ENCODE measurements at regions not wholly inside any gene's neighbourhood (a gene's known extent, or its start where the extent isn't known, plus 50 kb on each side); places are given as distances from the start of the nearest gene placed in this dataset.
"Not testable (repeated sequence)": the region's sequence is repeated elsewhere in the genome, so short reads cannot be mapped to it uniquely, and the experiment has no call there.

DNA sequence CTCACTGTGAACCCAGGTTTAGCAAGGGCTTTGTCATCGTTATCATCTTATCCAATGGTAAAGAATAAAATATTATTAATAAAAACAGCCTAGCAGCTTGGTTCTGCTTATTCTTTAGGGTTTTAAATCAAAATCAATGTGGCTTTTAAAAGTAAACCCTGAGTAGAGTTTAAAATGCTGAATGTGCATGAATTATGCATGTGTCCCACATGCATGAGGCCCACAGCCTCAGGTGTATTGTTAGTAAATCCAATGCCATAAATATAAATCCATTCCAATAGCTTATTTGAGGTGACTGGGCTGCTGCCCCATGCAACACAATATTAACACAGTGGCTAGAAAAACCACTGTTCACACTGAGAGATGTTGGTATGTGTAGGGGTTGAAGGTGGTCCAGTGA lies 254.1 kb downstream of the HNMT start:
- DNase-seq (ENCODE audit: low spot score) = no peak

DNA sequence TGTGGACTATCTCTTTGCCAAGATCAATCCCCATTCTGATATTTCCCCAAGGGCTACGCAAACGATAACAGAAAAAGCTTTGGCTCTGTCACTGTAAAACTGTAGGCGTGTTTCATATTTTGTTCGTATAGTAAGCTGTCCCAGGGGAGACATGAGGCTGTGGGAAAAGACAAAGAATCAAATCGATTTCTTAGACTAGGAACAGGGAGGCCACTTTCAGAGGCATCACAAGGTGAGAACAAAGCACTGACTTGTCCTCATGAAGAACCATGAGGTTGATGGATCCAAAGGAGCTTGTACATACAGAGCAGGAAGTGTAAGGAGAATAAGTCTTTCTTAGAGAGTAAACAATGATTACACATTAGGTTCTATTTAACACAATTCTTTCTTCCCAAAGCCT lies 255.7 kb downstream of the HNMT start:
- no peak for DNase-seq (ENCODE audit: low spot score)

DNA sequence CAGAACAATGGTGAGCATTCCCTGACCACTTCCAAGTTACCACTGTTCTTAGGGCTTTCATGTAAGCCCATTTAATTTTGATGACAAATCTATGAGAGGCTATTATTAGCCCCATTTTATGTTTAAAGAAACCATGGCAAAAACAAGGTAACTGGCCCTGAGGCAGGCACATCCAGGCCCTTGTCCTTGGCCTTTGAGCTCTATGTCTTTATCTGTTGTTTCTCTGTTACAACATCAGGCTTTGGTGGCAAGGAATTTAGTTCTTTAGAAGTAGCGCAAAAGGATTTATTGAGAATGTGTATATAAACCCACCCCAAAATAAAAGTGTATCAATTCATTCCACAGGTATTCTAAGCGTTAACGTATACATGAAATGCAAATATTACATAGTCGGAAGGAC lies 257.1 kb downstream of the HNMT start:
- DNase-seq (ENCODE audit: low spot score) = no peak

DNA sequence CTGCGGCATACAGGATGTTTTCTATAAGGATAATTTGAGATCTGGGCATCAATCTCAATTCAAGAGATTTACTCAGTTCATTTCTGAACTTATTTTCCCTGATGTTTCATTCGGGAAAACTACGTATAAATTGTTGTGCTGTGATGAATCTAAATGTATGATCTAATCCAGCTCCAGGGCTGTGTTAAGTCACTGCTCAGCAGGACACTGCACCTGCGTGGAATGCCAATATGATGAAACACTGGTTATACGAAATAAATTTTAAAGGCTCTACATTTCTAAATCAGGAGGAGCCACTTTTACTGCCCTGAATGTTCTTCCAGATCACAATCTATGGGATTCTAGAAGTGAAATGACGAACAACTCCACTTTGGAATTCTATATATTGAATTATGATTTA lies 259.0 kb downstream of the HNMT start:
- DNase-seq (ENCODE audit: low spot score) = no peak

DNA sequence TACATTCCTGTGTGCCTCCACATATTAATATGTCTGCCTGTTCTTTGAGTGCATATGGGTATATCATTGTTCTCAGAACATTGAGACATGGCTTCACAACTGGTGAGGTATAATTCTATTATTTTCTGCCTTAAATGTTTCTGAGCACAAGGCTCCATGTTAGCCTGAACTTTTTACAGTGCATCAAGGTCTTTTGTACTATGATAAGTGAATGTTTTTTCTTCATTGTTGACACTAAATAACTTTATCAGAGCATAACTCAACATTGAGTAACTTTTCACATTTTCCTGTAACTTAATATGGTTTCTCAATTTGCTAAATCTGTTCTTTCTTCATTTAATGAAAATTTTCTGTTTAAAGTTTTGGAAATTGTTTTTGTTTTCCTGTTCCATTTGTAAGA lies 262.9 kb downstream of the HNMT start:
- no peak for DNase-seq (ENCODE audit: low spot score)

DNA sequence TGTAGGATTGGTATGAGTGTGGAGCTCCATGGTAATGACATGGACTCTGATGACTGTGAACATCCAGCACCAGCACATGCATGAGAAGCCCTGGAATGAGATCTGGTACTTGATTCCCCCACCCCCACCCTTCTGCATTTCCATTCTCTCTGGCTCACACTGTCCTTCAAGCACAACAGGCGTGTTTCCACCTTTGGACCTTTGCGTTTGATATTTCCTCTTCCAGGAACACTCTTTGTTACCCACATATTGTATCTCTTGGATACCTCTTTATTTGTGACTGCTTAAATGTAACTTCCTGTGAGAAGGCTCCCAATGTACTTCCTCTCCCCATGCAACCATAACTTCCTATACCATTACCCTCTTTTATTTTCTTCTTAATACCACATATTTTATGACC lies 263.8 kb downstream of the HNMT start:
- no peak for DNase-seq (ENCODE audit: low spot score)

DNA sequence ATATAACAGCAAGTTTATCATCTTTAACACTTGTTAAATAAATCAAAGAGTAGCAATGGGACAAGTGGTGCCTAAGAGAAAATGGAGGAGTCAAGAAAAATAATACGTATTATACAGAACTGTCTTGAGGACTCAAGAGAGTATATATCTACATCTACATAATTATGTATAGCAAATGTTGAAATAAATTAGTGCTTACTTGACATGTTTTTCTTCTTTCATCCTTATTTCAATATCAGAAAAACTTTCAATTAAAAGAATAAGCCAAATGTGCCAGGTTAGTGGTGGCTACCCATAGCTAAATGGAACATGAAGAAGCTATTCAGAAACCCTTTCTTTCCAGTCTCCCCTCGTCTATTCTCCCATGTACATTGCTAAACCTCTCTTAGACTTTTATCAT lies 267.3 kb upstream of the SPOPL start:
- DNase-seq (ENCODE audit: low spot score) = no peak

DNA sequence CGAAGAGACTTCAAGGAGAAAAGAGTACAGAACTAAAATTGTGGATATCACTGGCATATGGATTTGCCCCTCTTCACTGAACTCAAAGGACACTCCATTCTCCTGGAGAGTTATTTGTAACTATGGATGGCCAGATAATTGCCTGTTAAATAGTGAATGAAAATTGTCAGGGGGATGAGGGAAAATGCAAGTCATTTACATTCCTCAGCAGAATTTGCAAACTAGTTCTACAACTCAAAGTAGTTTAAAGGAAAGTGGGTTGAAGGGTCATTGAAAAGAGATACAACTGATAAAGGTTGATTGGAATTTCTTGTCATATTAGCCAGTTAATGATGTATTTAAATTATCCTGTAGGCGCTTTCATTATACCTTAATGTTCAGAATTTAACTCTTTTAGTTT lies 266.5 kb upstream of the SPOPL start:
- no peak for DNase-seq (ENCODE audit: low spot score)

DNA sequence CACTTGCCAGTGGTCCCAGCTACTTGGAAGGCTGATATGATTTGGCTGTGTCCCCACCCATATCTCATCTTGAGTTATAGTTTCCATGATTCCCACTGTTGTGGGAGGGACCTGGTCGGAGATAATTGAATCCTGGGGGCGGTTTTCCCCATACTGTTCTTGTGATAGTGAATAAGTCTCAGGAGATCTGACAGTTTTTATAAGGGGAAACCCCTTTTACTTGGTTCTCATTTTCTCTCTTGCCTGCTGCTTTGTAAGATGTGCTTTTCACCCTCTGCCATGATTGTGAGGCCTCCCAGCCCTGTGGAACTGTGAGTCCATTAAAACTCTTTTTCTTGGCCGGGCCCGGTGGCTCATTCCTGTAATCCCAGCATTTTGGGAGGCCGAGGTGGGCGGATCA lies 265.4 kb upstream of the SPOPL start:
- DNase-seq (ENCODE audit: low spot score) = no peak

DNA sequence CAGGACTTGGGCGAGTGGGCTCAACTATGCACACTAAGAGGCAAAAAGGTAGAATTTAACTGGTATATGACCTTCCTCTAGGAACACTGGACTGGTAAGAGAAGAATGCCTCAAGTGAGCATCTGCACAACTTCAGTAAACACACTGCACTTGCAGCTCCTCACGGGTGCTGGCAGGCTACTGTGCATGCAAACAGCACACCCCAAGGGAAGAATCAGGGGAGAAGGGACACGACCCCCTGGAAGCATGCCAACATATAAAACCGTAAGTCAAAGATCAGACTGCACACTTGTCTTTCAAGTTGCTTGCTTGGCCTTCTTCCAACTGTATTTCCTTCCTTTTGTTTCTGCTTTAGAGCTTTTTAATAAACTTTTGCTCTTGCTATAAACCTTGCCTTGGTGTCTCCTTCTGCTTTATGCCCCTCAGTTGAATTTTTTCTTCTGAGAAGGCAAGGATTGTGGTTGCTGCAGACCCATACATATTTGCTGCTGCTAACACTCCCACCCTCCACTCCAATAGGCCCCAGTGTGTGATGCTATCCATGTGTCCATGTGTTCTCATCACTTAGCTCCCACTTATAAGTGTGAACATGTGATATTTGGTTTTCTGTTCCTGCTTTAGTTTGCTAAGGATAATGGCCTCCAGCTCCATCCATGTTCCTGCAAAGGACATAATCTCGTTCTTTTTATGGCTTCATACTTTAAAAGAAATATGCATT lies 263.7 kb upstream of the SPOPL start:
- no peak for DNase-seq (ENCODE audit: low spot score)

DNA sequence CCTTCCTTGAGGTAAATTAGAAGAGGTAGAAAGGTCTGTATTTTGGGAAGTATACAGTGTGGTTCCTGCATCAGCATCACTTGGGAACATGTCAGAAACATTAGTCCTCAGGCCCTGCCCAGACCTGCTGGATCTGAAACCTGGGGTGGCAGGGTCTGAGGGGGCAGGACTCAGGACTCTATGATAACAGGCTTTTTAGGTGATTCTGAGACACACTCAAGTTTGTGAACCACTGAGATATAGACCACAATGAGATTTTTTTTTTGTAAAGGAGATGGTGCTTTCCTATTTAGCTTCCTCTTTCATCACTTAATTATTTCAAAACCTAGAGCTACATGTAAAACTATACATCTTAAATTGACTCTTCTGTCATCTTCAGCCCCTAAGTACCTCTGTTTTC lies 262.7 kb upstream of the SPOPL start:
- no peak for DNase-seq (ENCODE audit: low spot score)

DNA sequence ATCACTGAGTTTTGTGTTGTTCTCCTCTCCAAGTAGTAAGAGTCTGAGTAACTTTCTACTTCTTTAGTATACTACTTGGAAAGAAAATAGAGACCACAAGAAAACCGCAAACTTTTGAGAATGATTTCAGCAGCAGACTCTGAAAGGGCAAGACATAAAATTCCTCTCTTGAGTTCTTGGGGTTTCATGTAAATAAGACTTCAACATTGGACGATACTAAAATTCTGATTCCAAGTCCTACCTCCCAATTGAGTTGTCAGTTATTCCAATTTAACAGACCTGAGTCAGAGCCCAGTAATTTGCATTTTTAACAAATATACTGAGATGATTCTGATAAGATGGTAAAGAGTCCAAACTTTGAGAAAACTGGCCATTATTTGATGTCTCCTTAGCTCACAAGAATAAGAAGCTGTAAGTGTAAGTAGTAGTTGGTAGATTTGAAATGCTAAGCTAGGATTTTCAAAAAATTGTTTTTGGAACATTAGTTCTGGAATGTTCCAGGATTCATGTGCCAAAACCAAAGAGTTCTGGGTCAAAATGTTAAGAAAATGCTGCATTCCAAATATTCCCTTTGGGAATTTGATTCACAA lies 261.6 kb upstream of the SPOPL start:
- peak; percentile 44 for DNase-seq (ENCODE audit: low spot score)

DNA sequence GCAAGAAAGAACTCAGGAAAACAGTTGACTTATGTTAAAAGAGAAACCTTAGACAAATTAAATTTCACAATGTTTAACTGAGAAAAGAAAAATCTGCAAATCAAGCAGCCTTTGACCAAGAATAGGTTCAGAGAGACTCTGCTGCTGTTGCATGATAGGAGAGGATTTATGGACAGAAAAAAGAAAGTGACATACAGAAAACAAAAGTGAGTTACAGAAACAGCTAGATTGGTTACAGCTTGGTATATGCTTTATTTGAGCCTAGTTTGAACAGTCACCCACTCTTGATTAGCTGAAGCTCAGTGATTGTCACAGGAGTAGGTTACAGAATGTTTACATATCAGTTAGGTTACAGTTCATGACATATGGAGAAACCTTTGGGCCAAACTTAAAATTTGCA lies 258.2 kb upstream of the SPOPL start:
- DNase-seq (ENCODE audit: low spot score) = no peak

DNA sequence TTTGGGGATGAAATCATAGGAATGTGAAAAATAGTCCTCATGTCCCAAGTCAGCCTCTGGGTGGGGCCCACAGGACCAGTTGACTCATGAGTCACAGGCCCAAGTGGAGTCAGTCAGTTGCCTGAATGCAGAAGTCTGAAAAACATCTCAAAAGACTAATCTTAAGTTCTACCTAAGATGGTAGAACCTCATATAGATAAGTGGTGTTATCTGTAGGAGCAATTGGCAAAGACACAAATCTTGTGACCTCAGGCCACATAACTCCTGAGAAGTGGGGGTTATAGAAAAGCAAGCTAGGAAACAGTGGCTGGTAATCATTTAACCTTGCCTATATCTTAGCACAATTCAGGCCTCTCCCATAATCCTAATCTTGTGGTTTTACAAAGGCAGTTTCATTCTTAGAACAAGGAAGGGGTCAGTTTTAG lies 257.1 kb upstream of the SPOPL start:
- DNase-seq (ENCODE audit: low spot score) = peak; percentile 20

DNA sequence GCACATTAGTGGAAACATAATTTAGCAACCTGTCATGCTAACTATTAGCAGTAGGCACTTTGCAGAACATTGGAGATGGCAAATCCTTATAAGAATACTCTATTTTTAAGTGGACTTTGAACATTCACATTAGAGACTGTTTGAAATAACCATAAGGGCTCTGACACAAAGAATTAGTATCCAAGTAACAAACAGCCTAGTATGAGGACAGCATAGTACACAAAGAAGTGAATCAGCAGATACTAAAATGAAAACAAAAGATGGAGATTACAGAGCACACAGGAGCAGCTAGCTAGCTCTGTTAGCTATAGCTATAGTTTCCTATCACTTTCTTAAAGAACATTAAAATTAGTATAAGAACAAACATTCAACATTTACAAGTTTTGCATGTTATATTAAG lies 256.3 kb upstream of the SPOPL start:
- no peak for DNase-seq (ENCODE audit: low spot score)

DNA sequence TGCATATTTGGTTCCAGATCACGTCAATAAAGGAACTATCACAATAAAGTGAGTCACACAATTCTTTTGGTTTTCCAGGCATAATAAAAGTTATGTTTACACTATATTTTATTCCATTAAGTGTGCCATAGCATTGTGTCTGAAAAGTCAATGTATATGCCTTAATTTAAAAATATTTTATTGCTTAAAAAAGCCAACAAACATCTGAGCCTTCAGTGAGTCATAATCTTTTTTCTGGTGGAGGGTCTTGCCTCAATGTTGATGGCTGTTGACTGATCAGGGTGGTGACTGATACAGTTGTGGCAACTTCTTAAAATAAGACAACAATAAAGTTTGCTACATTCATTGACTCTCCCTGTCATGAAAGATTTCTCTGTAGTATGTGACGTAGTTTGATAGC lies 254.3 kb upstream of the SPOPL start:
- no peak for DNase-seq (ENCODE audit: low spot score)

DNA sequence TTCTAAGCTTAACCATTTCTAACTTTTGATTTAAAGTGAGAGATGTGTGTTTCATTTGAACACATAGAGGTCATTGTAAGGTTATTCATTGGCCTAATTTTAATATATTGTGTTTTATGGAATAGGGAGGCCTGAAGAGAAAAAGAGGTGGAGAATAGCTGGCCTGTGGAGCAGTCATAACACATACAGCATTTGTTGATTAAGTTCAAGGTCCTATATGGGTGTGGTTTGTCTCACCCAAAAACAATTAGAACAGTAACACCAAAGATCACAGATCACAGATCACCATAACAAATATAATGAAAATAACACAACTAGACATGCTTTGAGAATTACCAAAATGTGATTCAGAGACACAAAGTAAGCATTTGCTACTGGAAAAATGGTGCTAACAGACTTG lies 252.4 kb upstream of the SPOPL start:
- no peak for DNase-seq (ENCODE audit: low spot score)

DNA sequence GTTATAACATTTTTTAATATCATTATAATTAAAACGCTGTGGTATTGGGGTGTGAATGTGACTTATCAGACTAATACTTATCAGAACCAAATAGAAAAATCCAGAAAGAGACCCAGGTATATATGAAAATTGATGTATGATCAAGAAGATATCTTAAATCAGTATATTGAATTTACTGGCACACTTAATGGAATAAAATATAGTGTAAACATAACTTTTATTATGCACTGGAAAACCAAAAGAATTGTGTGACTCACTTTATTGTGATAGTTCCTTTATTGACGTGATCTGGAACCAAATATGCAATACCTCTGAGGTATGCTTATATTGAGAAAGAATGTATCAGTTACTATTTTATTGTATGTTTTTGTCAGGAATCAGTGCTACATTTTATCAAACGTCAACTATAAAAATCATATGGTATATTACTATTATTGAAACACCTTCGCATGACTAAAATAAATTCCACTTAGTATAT lies 250.7 kb upstream of the SPOPL start:
- DNase-seq (ENCODE audit: low spot score) = not testable (repeated sequence)

DNA sequence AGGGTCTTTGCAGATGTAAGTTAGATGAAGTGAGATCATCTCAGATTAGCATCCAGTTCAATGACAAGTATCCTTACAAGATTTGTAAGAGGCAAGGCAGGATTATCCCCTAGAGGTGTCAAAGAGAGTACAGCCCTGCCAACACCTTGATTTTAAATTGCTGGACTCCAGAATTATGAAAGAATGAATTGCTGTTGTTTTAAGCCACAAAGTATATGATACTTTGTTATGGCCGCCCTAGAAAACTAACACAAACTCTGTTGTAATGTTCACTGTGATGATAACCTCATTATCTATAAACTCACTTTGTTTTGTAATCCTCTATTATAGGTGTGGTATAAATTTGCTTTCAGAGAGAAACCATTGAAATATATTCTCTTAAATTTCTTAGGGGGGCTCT lies 249.0 kb upstream of the SPOPL start:
- no peak for DNase-seq (ENCODE audit: low spot score)

DNA sequence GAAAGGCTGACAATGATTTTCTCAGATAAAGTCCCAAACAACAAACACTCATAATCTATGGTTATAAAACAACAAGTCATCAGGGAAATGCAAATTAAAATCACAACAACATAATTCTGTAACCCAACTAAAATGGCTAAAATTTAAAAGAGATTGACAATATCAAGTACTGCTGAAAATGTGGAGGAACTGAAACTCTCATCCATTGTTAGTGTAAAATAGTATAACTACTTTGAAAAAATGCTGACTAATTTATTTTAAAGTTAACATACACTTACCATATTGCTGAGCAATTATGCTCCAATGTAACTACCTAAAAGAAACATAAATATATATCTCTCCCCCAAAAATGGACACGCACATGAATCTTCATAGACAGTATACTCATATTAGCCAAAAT lies 245.9 kb upstream of the SPOPL start:
- DNase-seq (ENCODE audit: low spot score) = no peak

DNA sequence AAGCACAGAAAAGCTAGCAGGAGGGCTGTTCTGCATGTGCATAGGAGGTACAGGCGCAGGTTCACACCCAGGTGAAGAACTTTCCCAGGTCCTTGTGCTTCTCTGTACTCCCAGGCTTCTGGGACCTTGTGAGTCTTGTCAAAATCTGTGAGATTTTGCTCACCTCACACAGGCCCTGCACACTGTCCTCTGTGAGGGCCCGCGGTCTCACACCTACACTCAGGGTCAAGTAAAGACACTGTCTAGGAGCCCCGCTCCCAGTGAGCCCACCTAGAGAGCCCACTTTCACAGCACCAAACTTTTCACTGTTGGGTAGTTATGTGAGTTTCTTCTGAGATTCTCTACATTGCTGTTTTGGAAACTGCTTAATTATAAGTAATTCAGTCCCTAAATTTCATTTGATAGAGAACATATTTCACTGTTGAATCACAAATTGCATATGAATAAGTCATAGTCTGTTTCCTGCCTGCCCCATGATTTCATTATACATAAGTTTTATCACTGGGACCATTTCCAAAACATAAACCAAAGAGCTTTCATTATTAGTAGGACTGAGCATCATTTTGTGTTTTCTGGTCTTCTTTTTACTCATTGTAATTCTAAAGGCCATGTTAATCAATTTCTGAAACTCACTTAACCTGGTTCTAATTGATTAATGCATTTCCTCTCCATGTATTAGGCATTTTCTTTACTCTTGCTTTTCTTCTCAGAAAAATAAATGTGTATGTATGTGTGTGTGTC lies 234.2 kb upstream of the SPOPL start:
- peak; percentile 48 for DNase-seq (ENCODE audit: low spot score)

DNA sequence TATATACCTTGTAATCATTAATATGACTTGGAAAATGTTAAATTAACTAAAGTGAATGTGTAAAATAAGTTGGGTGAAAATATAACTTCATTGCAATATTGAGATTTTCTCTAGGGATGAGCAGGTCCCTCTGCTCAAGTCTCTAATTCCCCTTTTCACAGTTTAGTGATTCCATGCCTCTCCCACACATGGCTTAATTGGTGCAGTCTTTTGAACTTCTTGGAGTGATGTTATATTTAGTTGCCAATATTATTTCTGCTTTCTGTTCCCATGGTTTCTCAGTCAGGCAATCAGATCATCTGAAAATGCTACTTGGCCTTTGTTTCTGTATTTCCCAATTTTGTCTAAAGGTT lies 233.7 kb upstream of the SPOPL start:
- no peak for DNase-seq (ENCODE audit: low spot score)

DNA sequence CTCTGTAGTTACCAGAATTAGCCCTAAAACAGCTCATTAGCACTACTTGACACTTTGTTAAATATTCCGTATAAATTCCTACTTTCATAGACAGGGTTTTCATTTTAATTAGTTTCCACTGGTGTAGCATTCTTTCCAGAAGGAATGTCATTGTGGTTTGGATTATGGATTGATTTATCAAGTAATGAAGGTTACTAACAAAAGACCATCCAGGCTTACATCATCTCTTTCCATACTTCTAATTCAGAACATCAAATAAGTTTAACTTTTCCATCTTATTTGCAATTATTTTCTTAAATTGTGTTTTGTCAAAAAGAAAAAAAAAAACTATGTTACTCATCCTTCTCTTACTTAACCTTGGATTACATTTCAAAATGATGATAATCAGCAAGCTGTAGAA lies 231.8 kb upstream of the SPOPL start:
- peak; percentile 30 for DNase-seq (ENCODE audit: low spot score)

DNA sequence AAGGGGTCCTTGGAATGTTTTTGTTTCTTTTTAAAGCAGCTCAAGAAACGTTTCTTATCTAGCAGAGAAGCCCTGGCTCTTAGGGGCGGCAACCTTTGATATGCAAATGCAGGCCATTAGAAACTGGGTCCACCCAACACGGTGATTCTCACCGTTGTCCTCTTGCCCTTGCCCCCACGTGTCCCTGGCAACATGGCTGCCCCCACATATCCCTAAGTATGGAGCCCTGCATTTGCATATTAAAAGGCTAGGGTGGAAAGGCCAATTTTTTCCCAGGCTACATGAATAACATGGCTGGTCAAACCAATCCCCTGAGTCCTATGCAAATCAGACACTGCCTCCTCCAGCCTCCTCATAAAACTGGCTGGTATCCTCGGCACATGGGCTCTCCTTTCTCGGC lies 230.1 kb upstream of the SPOPL start:
- DNase-seq (ENCODE audit: low spot score) = no peak
